ENCODE measurements at regions not wholly inside any gene's neighbourhood (a gene's known extent, or its start where the extent isn't known, plus 50 kb on each side); places are given as distances from the start of the nearest gene placed in this dataset.
A peak's percentile ranks its signal among the peaks of the same experiment; 100 is the strongest.

GRCh38 chr13:99908140-99908803 is 63.3 kb downstream of the ZIC5 start:
- DNase-seq (ENCODE audit: low spot score) (no peak), FAIRE-seq (peak; percentile 4), ATAC-seq (peak; percentile 35)
- H3K4me1 ChIP-seq (ENCODE audit: insufficient read depth, low read length): peaks cover 71% of the 10 kb centered on the region
- no peaks in the 10 kb centered on the region for H3K79me2 ChIP-seq (ENCODE audit: insufficient read depth, low read length)
- H3K9ac ChIP-seq (ENCODE audit: insufficient read depth, low read depth, low read length): no peak overlapping the region
- in situ Hi-C loops (cut with HindIII; ENCODE audit: extremely low pct_ligation_motif_present, low pct_unique_long_range_greater_than_20kb): no loop called here
- peaks cover 0 to 6% of the 10 kb centered on the region in 2 experiments; a peak in 1 of 5 replicates for H3K27me3 ChIP-seq (ENCODE audit: control insufficient read depth in 1 of 2, insufficient read depth in 2 of 2, low read length in 2 of 2)
- H4K20me1 ChIP-seq (ENCODE audit: insufficient read depth, low read length): no peaks in the 10 kb centered on the region
- peak overlapping the region; percentile 6 for H3K27ac ChIP-seq (ENCODE audit: extremely low read length, insufficient read depth, low read length)
- H2AFZ ChIP-seq (ENCODE audit: low read length): peak overlapping the region; percentile 16
- peak overlapping the region; percentile 49 for H3K4me2 ChIP-seq (ENCODE audit: low read depth, low read length)
- 6% methylated on average over 4 of the region's 5 CpGs for WGBS (ENCODE audit: low lambda C conversion rate)
- peak overlapping the region in 1 of 3 experiments; percentile 32; a peak in 2 of 6 replicates for H3K4me3 ChIP-seq (replicated peaks in 1 of 3; ENCODE audit: insufficient read depth in 1 of 3, low read depth in 2 of 3, low read length in 3 of 3)
- intact Hi-C loops (cut with micrococcal nuclease; ENCODE audit: unreplicated experiment): loop anchor here (2.0 kb wide), 1 partner anchor 251 kb away; no protein-coding TSS in a partner anchor
- ChIA-PET POLR2A (no interaction called here), CTCF (ENCODE audit: low intra/inter-chr PET ratio, low total read pairs) (no interaction called here)
- BruUV-seq (replicated peaks): no TSS peak
- no peaks in the 10 kb centered on the region for H3K9me3 ChIP-seq (ENCODE audit: low read length)
- H3K36me3 ChIP-seq (replicated peaks in 1 of 2; ENCODE audit: control insufficient read depth in 1 of 2, insufficient read depth in 2 of 2, low read length in 2 of 2): no peaks in the 10 kb centered on the region
- no peak for TF ChIP-seq MTA1 (CRISPR knock-in tag; IDR thresholded peaks at IDR 0.05; ENCODE audit: borderline replicate concordance)
- TF ChIP-seq TEAD2 (CRISPR knock-in tag; IDR thresholded peaks at IDR 0.05): no peak
- TF ChIP-seq ZFX (CRISPR knock-in tag; IDR thresholded peaks at IDR 0.05; ENCODE audit: low read depth): peak; percentile 39
- TF ChIP-seq, protein P1, sequence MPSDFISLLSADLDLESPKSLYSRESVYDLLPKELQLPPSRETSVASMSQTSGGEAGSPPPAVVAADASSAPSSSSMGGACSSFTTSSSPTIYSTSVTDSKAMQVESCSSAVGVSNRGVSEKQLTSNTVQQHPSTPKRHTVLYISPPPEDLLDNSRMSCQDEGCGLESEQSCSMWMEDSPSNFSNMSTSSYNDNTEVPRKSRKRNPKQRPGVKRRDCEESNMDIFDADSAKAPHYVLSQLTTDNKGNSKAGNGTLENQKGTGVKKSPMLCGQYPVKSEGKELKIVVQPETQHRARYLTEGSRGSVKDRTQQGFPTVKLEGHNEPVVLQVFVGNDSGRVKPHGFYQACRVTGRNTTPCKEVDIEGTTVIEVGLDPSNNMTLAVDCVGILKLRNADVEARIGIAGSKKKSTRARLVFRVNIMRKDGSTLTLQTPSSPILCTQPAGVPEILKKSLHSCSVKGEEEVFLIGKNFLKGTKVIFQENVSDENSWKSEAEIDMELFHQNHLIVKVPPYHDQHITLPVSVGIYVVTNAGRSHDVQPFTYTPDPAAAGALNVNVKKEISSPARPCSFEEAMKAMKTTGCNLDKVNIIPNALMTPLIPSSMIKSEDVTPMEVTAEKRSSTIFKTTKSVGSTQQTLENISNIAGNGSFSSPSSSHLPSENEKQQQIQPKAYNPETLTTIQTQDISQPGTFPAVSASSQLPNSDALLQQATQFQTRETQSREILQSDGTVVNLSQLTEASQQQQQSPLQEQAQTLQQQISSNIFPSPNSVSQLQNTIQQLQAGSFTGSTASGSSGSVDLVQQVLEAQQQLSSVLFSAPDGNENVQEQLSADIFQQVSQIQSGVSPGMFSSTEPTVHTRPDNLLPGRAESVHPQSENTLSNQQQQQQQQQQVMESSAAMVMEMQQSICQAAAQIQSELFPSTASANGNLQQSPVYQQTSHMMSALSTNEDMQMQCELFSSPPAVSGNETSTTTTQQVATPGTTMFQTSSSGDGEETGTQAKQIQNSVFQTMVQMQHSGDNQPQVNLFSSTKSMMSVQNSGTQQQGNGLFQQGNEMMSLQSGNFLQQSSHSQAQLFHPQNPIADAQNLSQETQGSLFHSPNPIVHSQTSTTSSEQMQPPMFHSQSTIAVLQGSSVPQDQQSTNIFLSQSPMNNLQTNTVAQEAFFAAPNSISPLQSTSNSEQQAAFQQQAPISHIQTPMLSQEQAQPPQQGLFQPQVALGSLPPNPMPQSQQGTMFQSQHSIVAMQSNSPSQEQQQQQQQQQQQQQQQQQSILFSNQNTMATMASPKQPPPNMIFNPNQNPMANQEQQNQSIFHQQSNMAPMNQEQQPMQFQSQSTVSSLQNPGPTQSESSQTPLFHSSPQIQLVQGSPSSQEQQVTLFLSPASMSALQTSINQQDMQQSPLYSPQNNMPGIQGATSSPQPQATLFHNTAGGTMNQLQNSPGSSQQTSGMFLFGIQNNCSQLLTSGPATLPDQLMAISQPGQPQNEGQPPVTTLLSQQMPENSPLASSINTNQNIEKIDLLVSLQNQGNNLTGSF (CRISPR knock-in tag; IDR thresholded peaks at IDR 0.05): no peak
- no peak for TF ChIP-seq ZNF33A (CRISPR knock-in tag; IDR thresholded peaks at IDR 0.05; ENCODE audit: borderline replicate concordance)
- TF ChIP-seq, protein P2, sequence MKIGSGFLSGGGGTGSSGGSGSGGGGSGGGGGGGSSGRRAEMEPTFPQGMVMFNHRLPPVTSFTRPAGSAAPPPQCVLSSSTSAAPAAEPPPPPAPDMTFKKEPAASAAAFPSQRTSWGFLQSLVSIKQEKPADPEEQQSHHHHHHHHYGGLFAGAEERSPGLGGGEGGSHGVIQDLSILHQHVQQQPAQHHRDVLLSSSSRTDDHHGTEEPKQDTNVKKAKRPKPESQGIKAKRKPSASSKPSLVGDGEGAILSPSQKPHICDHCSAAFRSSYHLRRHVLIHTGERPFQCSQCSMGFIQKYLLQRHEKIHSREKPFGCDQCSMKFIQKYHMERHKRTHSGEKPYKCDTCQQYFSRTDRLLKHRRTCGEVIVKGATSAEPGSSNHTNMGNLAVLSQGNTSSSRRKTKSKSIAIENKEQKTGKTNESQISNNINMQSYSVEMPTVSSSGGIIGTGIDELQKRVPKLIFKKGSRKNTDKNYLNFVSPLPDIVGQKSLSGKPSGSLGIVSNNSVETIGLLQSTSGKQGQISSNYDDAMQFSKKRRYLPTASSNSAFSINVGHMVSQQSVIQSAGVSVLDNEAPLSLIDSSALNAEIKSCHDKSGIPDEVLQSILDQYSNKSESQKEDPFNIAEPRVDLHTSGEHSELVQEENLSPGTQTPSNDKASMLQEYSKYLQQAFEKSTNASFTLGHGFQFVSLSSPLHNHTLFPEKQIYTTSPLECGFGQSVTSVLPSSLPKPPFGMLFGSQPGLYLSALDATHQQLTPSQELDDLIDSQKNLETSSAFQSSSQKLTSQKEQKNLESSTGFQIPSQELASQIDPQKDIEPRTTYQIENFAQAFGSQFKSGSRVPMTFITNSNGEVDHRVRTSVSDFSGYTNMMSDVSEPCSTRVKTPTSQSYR (CRISPR knock-in tag; IDR thresholded peaks at IDR 0.05; ENCODE audit: borderline replicate concordance): no peak
- no peak for TF ChIP-seq DMAP1 (CRISPR knock-in tag; IDR thresholded peaks at IDR 0.05)
- peak; percentile 42; the same call in 1 of the 2 replicates for TF ChIP-seq ZNF501 (CRISPR knock-in tag; IDR thresholded peaks at IDR 0.05)
- TF ChIP-seq STAT5B (CRISPR knock-in tag; IDR thresholded peaks at IDR 0.05): no peak
- no peak for TF ChIP-seq DNMT1 (CRISPR knock-in tag; IDR thresholded peaks at IDR 0.05)
- no peak for TF ChIP-seq ZNF644 (CRISPR knock-in tag; IDR thresholded peaks at IDR 0.05; ENCODE audit: low read depth)
- peak; percentile 91 for TF ChIP-seq ZNF7 (CRISPR knock-in tag; IDR thresholded peaks at IDR 0.05)
- no peak for TF ChIP-seq ZNF616 (CRISPR knock-in tag; IDR thresholded peaks at IDR 0.05; ENCODE audit: low read depth)
- TF ChIP-seq STAG1 (CRISPR knock-in tag; IDR thresholded peaks at IDR 0.05): no peak
- TF ChIP-seq CEBPG (CRISPR knock-in tag; IDR thresholded peaks at IDR 0.05): peak; percentile 10; the same call in 1 of the 2 replicates
- no peak for TF ChIP-seq WIZ (CRISPR knock-in tag; IDR thresholded peaks at IDR 0.05)
- no peak for TF ChIP-seq ZNF282 (IDR thresholded peaks at IDR 0.05; ENCODE audit: partially characterized antibody)
- TF ChIP-seq, protein P3, sequence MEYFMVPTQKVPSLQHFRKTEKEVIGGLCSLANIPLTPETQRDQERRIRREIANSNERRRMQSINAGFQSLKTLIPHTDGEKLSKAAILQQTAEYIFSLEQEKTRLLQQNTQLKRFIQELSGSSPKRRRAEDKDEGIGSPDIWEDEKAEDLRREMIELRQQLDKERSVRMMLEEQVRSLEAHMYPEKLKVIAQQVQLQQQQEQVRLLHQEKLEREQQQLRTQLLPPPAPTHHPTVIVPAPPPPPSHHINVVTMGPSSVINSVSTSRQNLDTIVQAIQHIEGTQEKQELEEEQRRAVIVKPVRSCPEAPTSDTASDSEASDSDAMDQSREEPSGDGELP (IDR thresholded peaks at IDR 0.05; ENCODE audit: borderline replicate concordance, low read depth): peak; percentile 41; the same call in 1 of the 2 replicates
